Naive thymus-derived CD8-positive, alpha-beta T cell (primary cell): ENCODE measurements at regions not wholly inside any gene's neighbourhood (a gene's known extent, or its start where the extent isn't known, plus 50 kb on each side); places are given as distances from the start of the nearest gene placed in this dataset.
"Not testable (repeated sequence)": the region's sequence is repeated elsewhere in the genome, so short reads cannot be mapped to it uniquely, and the experiment has no call there.

Experiments
- ATAC-seq, 2 donors: fragments of 150-1000 bp; cut with Tn5 transposase in 1 of 2; sonication (Bioruptor Pico), chemical (Tn5 transposase) in 1 of 2; 1 replicate in 1 of 2; 2 replicates in 1 of 2; pipeline ENCODE4 v1.10.0; 2021; ENCODE audit warnings: mild to moderate bottlenecking in 2 of 2, moderate library complexity in 2 of 2
- POLR2A ChIA-PET: fragments of 350-600 bp; sonication (Branson Sonifier 250); formaldehyde crosslinking; loops from one replicate; lab custom pipeline; 2021; ENCODE audit warnings: antibody characterized with exemption; lab: Charles Lee
- DNase-seq, 10 donors: peaks; one replicate each; pipeline versions ENCODE4 v3.0.0 to v3.0.0-alpha.2; 2020 to 2022
- H3K27ac Mint-ChIP-seq, 10 donors: one replicate each; pipeline ENCODE4 v1.8.0; 2020 to 2022; ENCODE audit warnings: mild to moderate bottlenecking in 10 of 10, mixed read lengths in 10 of 10, moderate library complexity in 4 of 10, inconsistent platforms in 1 of 10
- H3K27me3 Mint-ChIP-seq, 5 donors: one replicate each; pipeline ENCODE4 v1.8.0; 2021 to 2022; ENCODE audit warnings: mixed read lengths in 5 of 5
- H3K36me3 Mint-ChIP-seq, 3 donors: one replicate each; pipeline ENCODE4 v1.8.0; 2020 to 2022; ENCODE audit warnings: mixed read lengths in 3 of 3, mild to moderate bottlenecking in 2 of 3, inconsistent platforms in 1 of 3
- H3K4me1 Mint-ChIP-seq, 4 donors: one replicate each; pipeline ENCODE4 v1.8.0; 2021 to 2022; ENCODE audit warnings: mixed read lengths in 4 of 4
- H3K4me3 Mint-ChIP-seq, 10 donors: one replicate each; pipeline ENCODE4 v1.8.0; 2020 to 2022; ENCODE audit warnings: mild to moderate bottlenecking in 10 of 10, mixed read lengths in 10 of 10, moderate library complexity in 6 of 10, inconsistent platforms in 1 of 10
- H3K9me3 Mint-ChIP-seq, 9 donors: one replicate each; pipeline ENCODE4 v1.8.0; 2020 to 2022; ENCODE audit warnings: mixed read lengths in 9 of 9, mild to moderate bottlenecking in 3 of 9, inconsistent platforms in 1 of 9, moderate library complexity in 1 of 9

DNA sequence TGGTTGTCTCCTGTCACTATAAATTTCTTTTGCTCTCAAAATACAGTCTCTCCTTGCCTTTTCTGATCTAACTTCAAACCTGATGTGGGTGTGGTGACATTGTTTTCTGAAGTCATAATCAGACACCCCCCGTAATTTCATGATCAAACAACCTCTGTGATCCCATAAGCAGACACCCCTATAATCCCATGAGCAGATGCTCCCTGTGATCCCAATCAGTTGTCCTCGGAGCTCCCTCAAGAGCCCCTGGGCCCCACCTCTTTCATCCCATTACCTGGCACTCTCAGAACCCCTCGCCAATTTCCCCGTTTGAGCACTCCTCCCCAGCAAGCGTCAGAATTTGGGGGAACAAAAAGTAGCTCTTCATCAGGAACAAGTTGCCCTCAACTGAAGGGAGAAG lies 246.3 kb upstream of the FZD8 start:
- DNase-seq (no peak), ATAC-seq (no peak)
- H3K4me1 Mint-ChIP-seq, result no peaks in the 10 kb centered on the region
- H3K36me3 Mint-ChIP-seq, result no peaks in the 10 kb centered on the region
- no peak overlapping the region for H3K4me3 Mint-ChIP-seq
- peaks cover 0 to 2% (median 0%) of the 10 kb centered on the region in 9 donors for H3K9me3 Mint-ChIP-seq
- peaks cover 0 to 18% (median 4%) of the 10 kb centered on the region in 5 donors for H3K27me3 Mint-ChIP-seq
- no peak overlapping the region for H3K27ac Mint-ChIP-seq
- POLR2A ChIA-PET, result no interaction called here

- no peak overlapping the region for H3K4me3 Mint-ChIP-seq
- no peak for DNase-seq
- H3K4me1 Mint-ChIP-seq, result no peaks in the 10 kb centered on the region
- no peak for ATAC-seq
- POLR2A ChIA-PET, result no interaction called here
- peaks cover 0 to 2% (median 0%) of the 10 kb centered on the region in 9 donors for H3K9me3 Mint-ChIP-seq
- no peak overlapping the region for H3K27ac Mint-ChIP-seq
- H3K36me3 Mint-ChIP-seq, result no peaks in the 10 kb centered on the region
- peaks cover 0 to 18% (median 4%) of the 10 kb centered on the region in 5 donors for H3K27me3 Mint-ChIP-seq
Measured at GRCh38 chr10:35887685-35888084, 245.6 kb upstream of the FZD8 start.

DNA sequence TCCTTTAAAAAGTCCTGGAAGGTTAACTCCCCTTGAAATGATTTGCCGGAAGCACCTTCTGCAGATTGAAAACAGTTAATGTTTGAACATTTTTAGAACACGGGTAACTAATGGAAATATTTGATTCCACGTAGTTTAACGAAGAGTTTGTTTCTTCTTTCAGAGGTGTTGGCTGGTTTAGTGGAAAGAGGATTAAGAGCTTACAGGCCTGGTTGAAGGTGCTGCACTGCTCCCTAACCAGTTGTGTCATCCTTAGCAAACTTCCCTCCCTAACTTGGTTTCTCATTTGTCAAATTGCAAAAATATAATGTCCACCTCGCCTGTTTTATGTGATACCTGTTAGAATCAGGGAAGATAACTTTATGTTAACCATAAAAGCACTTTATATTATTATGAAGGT lies 243.0 kb upstream of the FZD8 start:
- Mint-ChIP-seq H3K9me3 (peaks cover 0 to 2% (median 0%) of the 10 kb centered on the region in 9 donors), H3K27ac (no peak overlapping the region), H3K4me3 (no peak overlapping the region), H3K4me1 (no peaks in the 10 kb centered on the region), H3K36me3 (no peaks in the 10 kb centered on the region), H3K27me3 (peaks cover 0 to 18% (median 4%) of the 10 kb centered on the region in 5 donors)
- ATAC-seq, result no peak
- POLR2A ChIA-PET, result no interaction called here
- no peak for DNase-seq

GRCh38 chr10:35884657-35885071 lies 242.6 kb upstream of the FZD8 start:
- ATAC-seq, result no peak

DNA sequence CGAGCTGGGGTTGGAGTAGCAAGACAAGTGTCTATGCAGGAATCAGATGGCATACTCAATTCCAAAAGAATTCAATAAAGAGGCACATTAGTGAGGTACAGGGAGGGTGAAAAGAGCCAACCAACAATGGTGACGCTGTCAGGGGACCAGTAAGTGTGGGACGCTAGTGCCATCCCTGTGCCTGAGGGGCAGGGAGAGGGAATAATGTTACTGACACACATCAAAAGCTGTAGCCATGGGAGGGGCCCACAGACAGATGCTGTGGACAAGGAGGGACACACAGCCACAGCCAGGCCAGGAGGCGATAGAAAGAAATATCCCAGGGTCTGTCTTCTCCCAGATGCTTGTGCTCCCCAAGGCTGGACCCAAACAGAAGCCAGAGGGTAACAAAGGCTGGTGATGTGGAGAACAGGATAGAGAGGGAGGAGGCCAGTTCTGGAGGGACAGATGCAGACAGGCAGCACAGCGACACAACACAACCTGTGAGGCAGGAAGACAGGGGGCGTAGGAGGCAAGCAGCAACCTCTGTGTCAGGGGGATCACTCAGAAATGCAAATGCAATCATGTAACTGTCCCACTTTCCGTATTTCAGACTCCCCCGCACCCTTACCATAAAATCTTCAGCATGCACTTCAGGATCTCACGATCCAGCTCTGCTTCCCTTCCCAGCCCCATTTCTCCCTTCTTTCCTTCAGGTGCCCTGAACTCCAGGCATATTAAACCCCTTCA lies 240.5 kb upstream of the FZD8 start:
- Mint-ChIP-seq H3K4me1 (no peaks in the 10 kb centered on the region), H3K27me3 (peaks cover 0 to 8% (median under 1%) of the 10 kb centered on the region in 5 donors), H3K36me3 (no peaks in the 10 kb centered on the region), H3K4me3 (no peak overlapping the region), H3K9me3 (peaks cover 0 to 4% (median 0%) of the 10 kb centered on the region in 9 donors), H3K27ac (no peak overlapping the region)
- DNase-seq, result no peak
- POLR2A ChIA-PET, result no interaction called here
- no peak for ATAC-seq

More at GRCh38 chr10:35884657-35885071, 242.6 kb upstream of the FZD8 start:
- Mint-ChIP-seq H3K27me3 (peaks cover 0 to 18% (median 4%) of the 10 kb centered on the region in 5 donors), H3K4me1 (no peaks in the 10 kb centered on the region), H3K4me3 (no peak overlapping the region), H3K9me3 (peaks cover 0 to 2% (median 0%) of the 10 kb centered on the region in 9 donors), H3K27ac (no peak overlapping the region), H3K36me3 (no peaks in the 10 kb centered on the region)
- DNase-seq, result no peak
- POLR2A ChIA-PET, result no interaction called here

DNA sequence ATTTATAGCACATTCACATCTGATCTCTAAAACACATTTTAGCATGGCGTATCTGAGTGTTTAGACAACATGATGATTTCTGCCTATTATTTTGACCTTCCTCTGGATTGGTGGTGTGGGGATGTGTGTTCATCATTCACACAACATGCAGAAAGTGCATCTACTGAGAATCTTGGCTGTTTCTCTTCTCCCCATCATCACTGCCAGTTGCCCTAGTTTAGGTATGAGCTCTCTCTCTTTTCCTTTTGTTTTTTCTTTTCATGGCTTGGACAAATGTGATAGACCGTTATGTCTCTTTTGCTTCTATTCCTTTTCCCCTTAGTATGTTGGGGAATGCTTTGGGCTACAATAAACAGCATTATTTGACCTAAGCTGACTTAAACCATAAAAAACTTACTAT lies 239.2 kb upstream of the FZD8 start:
- Mint-ChIP-seq H3K4me3 (no peak overlapping the region), H3K36me3 (no peaks in the 10 kb centered on the region), H3K27ac (no peak overlapping the region), H3K9me3 (peaks cover 0 to 4% (median 0%) of the 10 kb centered on the region in 9 donors), H3K27me3 (peaks cover 0 to 3% (median 0%) of the 10 kb centered on the region in 5 donors), H3K4me1 (no peaks in the 10 kb centered on the region)
- POLR2A ChIA-PET, result no interaction called here
- no peak for DNase-seq
- ATAC-seq, result no peak

DNA sequence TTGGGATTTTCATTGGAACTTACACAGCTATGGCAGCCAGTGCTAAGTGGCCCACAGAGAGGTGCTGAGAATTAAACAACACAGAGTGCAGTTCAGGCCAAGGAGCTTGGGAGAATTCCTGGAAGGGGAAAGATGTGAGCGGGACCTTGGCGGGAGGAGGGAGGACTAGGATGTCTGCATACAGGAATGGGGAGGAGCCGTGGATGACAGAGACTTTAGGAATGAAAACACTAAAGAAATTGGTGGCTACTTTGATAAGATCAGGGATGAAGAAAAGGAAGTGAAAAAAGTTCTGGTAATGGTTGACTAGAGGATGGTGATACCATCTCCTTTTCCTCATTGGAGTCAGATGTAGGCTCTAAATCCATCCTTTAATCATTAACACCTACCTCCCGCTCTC lies 234.2 kb upstream of the FZD8 start:
- POLR2A ChIA-PET, result no interaction called here
- DNase-seq (no peak), ATAC-seq (no peak)
- Mint-ChIP-seq H3K36me3 (no peaks in the 10 kb centered on the region), H3K27ac (no peak overlapping the region), H3K9me3 (peaks cover 0 to 6% (median 0%) of the 10 kb centered on the region in 9 donors), H3K27me3 (peaks cover 0 to 17% (median 5%) of the 10 kb centered on the region in 5 donors), H3K4me3 (no peak overlapping the region), H3K4me1 (no peaks in the 10 kb centered on the region)

DNA sequence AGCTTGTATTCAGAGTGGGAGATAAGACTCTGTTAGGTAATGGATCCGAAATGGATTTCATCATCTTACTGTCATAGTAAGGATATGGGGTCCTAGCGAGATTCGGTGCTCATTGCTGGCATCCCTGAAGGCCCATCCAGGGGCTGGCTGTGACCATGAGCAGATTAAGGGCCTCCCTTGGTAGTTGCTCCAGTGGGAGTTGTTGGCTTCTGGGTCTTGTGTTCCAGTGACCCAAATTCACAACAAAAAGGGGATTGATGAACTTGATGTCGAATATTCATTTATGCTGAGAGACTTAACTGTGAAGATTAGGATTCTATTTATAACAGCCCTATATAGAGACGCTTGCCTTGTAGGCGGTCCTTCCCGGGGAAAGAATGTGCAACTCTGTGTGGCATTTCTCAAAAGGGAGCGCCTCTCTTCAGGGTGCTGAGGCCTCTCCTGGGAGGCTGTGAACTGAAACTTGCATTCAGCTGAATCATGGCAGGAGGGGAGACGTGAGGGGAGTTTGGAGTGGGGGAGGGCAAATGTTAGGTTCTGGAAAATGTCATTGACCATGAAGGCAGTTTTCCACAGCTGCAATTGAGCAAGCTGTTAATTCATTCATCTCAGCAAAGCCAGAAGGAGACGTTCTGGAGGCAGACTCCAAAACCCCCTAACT lies 233.1 kb upstream of the FZD8 start:
- no peak overlapping the region for H3K27ac Mint-ChIP-seq
- no peak for ATAC-seq
- H3K4me3 Mint-ChIP-seq, result no peak overlapping the region
- no peaks in the 10 kb centered on the region for H3K36me3 Mint-ChIP-seq
- H3K9me3 Mint-ChIP-seq, result peaks cover 0 to 6% (median 0%) of the 10 kb centered on the region in 9 donors
- POLR2A ChIA-PET, result interaction anchor here (0.7 kb wide), 1 partner anchor 281 kb away, joined by 3 read pairs; no protein-coding TSS in a partner anchor
- H3K4me1 Mint-ChIP-seq, result no peaks in the 10 kb centered on the region
- DNase-seq, result no peak
- peaks cover 2 to 21% (median 6%) of the 10 kb centered on the region in 5 donors for H3K27me3 Mint-ChIP-seq

- H3K4me3 Mint-ChIP-seq, result no peak overlapping the region
- POLR2A ChIA-PET, result interaction anchor here (0.7 kb wide), 1 partner anchor 282 kb away, joined by 3 read pairs; no protein-coding TSS in a partner anchor
Measured at GRCh38 chr10:35874311-35875015, 232.4 kb upstream of the FZD8 start.

DNA sequence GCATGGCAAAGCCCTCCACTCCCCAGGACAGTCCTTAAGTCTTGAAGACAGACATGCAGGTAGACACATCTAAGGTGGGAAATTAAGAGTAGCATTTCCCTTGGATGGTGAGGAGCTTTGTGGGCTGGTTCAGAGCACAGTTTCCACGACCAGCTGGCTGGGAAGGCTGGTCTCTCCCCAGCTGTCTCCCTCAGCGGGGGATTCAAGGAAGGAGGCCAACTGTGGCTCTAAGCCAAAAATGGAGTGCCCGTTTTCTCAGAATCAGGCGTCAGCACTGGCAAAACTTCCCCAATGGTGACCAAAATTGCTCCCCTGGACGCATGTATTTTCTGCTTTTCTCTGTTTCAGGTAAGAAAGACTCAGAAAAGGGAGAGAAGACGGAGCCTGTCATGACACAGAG lies 230.6 kb upstream of the FZD8 start:
- Mint-ChIP-seq H3K27ac (no peak overlapping the region), H3K36me3 (no peaks in the 10 kb centered on the region), H3K9me3 (peaks cover 0 to 6% (median 0%) of the 10 kb centered on the region in 9 donors), H3K4me3 (no peak overlapping the region), H3K27me3 (peaks cover 2 to 21% (median 6%) of the 10 kb centered on the region in 5 donors), H3K4me1 (no peaks in the 10 kb centered on the region)
- DNase-seq (no peak), ATAC-seq (no peak)
- POLR2A ChIA-PET, result no interaction called here

More at GRCh38 chr10:35874311-35875015, 232.4 kb upstream of the FZD8 start:
- DNase-seq (no peak), ATAC-seq (no peak)
- peaks cover 2 to 21% (median 6%) of the 10 kb centered on the region in 5 donors for H3K27me3 Mint-ChIP-seq
- no peaks in the 10 kb centered on the region for H3K4me1 Mint-ChIP-seq
- no peak overlapping the region for H3K27ac Mint-ChIP-seq
- H3K36me3 Mint-ChIP-seq, result no peaks in the 10 kb centered on the region
- H3K9me3 Mint-ChIP-seq, result peaks cover 0 to 6% (median 0%) of the 10 kb centered on the region in 9 donors

DNA sequence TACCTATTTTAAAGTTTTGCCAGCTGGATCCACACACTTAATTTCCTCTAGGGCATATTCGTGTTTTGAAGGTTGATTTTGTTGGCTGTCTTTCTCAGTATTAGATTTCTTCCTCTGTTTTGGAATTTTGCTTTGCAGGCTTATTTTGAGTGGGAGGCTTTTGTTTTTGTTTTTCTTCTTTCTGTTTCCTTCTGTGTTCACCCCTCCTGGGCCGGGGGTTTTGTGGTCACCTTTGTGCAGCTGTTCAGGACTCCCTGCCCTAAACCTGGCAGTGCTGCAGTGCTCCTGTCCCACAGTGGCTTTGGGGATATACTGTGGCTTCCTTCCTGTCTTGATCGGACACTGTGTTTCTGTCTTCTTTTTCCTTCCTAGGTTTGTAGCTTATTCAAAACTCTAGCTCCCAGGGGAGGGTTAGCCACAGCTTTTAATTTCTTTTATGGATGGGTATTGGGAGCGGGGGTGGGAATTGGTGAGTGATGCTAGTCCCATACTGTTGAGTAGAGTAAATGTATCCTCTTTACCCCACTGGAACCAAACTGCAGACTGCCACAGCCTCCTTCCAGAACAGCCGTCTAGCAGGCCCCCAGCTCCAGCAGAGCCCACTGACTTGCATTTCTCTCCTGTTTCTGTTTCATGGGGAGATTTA lies 228.7 kb upstream of the FZD8 start:
- H3K4me3 Mint-ChIP-seq, result no peak overlapping the region
- no peaks in the 10 kb centered on the region for H3K36me3 Mint-ChIP-seq
- H3K27ac Mint-ChIP-seq, result peak overlapping the region in 1 of 10 donors; percentile 9
- DNase-seq, result no peak
- ATAC-seq, result no peak
- no peaks in the 10 kb centered on the region for H3K4me1 Mint-ChIP-seq
- POLR2A ChIA-PET, result no interaction called here
- peaks cover 2 to 16% (median 6%) of the 10 kb centered on the region in 5 donors for H3K27me3 Mint-ChIP-seq
- peaks cover 0 to 8% (median 0%) of the 10 kb centered on the region in 9 donors for H3K9me3 Mint-ChIP-seq

GRCh38 chr10:35858676-35859283 lies 216.7 kb upstream of the FZD8 start:
- POLR2A ChIA-PET, ATAC-seq, DNase-seq, H3K36me3 Mint-ChIP-seq, H3K27ac Mint-ChIP-seq, H3K4me3 Mint-ChIP-seq, H3K27me3 Mint-ChIP-seq, H3K4me1 Mint-ChIP-seq: not testable (repeated sequence)
- peaks cover 0 to 18% (median 8%) of the 10 kb centered on the region in 9 donors for H3K9me3 Mint-ChIP-seq
